NCI-H1694 (cell line): ENCODE measurements at regions not wholly inside any gene's neighbourhood (a gene's known extent, or its start where the extent isn't known, plus 50 kb on each side); places are given as distances from the start of the nearest gene placed in this dataset.

Experiments
- DNase-seq: peaks from one replicate; lab custom pipeline; 2025; lab: John Stamatoyannopoulos, UW

- peak; percentile 98 for DNase-seq
Observed at GRCh38 chr2:2848621-2849333, 517.7 kb upstream of the MYT1L start.

- DNase-seq = no peak
Observed at GRCh38 chr2:2848198-2848597, 517.1 kb upstream of the MYT1L start.

GRCh38 chr2:2847209-2847676, 516.2 kb upstream of the MYT1L start:
- peak; percentile 98 for DNase-seq

GRCh38 chr2:2846332-2847208, 515.5 kb upstream of the MYT1L start:
- peak; percentile 99 for DNase-seq

DNA sequence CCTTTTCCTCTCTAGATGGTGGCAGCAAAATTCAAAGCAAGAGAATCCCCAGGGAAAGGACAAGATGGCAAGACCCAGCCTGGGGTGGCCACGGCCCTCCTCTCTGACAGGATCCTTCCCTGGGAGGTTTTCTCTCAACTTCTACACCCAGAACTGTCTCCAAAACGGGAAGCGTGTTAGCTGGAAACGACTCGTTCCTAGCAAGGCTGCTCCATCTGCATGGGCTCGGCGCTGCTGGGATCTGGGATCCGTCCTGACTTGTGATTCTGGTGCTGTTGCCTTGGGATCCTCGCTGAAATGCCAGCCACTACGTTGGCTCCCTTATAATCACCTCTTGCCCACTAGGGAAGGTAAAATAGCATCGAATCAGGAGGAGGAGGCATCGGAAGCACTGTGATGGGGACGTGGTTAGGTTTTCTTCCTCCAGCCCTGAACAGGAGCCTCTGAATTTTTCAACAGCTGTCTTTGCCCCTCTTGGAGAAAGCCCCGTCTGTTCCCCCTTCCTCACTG, 514.8 kb upstream of the MYT1L start:
- DNase-seq = no peak

- DNase-seq = peak; percentile 96
Observed at GRCh38 chr2:2845267-2845666, 514.2 kb upstream of the MYT1L start.

- DNase-seq = peak; percentile 44
Observed at GRCh38 chr2:2843969-2844548, 513.0 kb upstream of the MYT1L start.

- no peak for DNase-seq
Observed at GRCh38 chr2:2842466-2842865, 511.4 kb upstream of the MYT1L start.

DNA sequence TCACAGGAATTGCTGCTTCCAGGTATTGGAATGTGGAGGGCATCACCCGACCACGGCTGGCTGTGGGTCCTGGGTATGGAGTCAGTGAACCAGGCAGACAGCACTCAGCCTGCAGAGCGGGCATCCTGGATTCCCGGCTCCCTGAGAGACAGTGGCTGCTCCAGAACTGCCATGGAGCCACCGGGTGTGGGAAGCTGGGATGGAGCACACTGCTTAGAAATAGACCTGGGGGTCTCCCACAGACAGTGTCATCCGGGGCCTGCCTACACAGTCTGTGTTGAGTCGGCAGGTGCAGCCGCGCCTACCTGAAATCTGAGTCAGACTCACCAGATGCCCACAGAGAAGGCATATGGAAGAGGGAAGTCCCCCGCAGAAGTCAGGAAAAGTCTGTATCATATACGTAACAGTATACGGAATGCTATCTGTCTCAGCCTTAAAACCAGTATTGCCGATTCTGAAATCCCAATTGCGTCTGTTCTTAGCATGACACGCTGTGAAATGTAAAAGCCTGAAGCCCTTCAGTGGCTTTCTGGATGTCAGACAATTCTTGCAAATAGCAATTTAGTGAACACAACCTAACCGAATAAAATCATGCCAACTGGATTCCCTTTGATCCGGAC, 509.7 kb upstream of the MYT1L start:
- no peak for DNase-seq

DNA sequence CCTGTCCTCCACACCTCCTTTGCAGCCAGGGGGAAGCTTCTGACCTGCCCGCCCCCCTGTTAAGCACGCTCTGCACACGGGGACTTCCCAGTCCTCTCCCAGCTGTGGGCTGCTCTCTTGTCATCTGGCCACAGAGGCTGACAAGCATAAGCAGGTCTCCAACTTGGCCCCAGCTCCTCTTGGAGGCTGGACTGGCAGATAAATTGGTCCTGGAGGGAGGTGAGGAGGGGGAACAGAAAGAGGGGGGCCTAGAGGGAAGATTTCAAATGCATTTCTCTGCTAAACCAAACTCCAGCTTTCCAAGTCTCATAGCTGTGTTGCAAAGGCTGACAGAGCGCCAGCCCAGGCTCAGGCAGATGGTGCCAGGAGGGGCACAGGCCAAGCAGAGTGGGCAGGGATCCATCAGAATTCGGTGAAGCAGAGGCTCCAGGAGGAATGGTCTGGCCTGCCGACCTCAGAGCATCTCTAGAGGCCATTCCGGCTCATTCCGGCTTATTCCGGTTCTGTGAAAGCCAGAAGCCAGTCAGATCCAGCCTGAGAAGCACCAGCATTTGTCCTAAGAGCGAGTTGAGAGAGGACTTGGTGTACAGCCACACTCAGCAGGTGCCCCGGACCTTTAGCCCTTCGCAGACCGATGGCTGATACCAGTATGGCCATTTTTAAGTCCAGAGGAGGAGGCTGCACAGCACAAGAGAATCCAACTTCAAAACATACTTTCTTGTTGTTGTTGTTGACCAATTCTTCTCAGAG, 508.9 kb upstream of the MYT1L start:
- DNase-seq = peak; percentile 61

DNA sequence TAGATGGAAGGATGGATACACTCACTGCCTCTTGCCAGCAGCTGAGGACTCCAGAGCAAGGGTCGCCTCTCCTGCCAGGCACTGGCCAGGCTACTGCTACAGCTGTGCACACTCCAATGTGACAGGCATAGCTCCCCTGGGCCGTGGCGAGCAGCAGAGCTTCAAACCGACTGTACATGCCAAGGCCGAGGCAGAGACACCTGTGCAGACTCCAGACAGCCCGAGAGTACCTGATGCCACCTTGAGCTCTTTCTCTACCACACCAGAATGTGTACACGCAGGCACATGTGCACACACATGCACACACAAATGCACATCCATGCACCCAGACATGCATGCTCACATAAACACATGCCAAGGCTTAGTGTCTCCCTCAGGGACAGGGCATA, 508.3 kb upstream of the MYT1L start:
- DNase-seq = no peak

- no peak for DNase-seq
Observed at GRCh38 chr2:2838548-2838845, 507.4 kb upstream of the MYT1L start.

DNA sequence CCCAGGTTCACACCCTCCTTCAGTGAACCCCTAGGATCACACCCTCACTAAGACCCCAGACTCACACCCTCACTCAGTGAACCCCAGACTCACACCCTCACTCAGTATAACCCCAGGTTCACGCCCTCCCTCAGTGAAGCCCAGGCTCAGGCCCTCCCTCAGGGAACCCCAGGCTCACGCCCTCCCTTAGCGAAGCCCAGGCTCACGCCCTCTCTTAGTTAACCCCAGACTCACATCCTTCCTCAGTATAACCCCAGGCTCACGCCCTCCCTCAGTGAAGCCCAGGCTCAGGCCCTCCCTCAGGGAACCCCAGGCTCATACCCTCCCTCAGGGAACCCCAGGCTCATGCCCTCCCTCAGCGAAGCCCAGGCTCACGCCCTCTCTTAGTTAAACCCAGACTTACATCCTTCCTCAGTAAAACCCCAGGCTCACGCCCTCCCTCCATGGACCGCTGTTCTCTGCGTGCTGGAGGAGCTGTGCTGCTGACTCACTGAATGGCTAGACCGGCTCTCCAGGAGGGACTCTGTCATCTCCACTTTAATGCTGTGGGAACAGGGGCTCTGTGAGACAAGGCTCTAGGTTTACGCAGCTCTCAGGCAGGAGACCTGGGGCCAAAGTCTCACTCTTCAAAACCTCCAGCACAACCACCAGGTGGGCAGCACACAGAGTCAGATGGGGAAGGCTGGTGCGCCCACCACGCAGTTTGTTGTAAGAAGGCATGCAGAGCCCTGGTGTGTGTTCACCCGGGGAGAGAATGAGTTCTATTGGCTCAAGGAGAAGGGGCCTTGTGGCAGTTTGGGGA, 506.9 kb upstream of the MYT1L start:
- no peak for DNase-seq

GRCh38 chr2:2836343-2837070, 505.4 kb upstream of the MYT1L start:
- no peak for DNase-seq

- DNase-seq = no peak
Observed at GRCh38 chr2:2834516-2835254, 503.6 kb upstream of the MYT1L start.

DNA sequence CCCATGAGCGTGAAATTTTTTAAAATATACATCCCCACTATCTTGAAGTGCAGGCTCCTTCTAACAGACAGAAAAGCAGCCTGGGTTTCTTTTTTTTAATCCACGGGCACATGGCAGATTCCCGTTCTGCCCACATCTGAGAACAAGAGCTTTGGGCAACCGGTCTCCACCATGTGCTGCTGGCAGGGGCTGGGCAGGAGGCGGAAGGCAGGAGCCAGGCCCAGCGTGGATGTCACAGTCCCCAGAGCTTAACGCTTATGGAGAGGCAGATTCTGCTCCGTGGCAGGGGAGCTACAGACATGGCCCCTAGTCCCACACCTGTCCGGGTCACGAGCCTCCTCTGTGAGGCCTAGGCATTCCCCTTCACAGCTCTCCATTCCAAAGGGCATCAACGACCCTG, 503.0 kb upstream of the MYT1L start:
- DNase-seq = no peak

DNA sequence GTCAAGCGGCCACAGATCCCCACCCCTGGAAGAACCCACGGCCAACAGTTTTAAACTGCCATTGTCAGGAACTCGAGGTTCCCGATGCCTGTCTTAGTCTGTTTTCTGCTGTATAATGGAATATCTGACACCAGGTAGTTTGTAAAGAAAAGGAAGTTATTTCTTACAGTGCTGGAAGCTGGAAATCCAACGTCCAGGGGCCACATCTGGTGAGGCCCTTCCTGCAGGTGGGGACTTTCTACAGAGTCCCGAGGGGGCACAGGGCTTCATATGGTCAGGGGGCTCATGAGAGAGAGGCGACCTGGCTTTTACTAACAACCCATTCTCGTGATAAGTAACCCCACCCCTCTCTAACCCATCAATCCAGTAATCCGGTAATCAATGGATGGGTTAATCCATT, 501.6 kb upstream of the MYT1L start:
- no peak for DNase-seq

- no peak for DNase-seq
Observed at GRCh38 chr2:2831633-2832032, 500.6 kb upstream of the MYT1L start.

DNA sequence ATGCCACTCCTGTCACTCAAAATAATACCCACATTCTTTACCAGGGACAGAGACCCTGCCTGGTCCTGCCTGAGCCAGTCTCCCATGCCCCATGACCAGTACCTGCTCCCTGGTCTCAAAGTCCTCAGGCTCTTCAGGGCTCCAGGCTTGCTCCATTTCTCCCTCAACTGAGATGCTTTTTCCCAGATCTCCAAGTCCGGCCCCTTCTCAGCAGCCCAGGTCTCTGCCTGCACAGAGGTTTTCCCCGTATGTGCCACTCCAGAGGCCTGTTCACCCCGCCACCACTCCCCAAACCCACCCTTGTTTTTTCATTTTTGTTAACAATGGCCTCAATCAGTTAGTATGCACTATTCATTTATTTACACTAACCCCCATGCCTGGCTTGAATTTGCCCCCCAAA, 499.5 kb upstream of the MYT1L start:
- no peak for DNase-seq
